ENCODE measurements at regions not wholly inside any gene's neighbourhood (a gene's known extent, or its start where the extent isn't known, plus 50 kb on each side); places are given as distances from the start of the nearest gene placed in this dataset.

- TF ChIP-seq KIAA2018 (CRISPR knock-in tag; IDR thresholded peaks at IDR 0.05; ENCODE audit: borderline replicate concordance): no peak
Measured at GRCh38 chr1:118304722-118305359, 119.8 kb upstream of the SPAG17 start (continued).

DNA sequence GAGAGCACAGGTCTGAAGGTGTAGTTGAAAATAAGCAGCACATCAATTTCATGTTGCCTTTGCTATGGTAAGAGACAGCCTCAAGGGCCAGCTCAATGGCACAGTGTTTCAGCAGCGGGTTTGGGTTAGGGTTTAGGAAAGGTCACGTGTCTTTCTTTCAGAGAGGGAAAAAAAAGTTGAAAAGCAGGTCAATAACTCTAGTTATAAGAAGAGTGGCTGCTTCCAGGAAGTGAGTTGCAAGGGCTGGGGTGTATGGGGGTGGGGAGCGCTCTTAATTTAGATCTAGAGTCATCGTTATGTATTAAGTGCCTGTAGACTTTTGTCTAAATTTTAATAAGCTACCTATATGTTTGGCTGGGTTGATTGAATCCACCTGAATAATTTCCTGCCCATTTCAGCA, 118.5 kb upstream of the SPAG17 start:
- POLR2A ChIA-PET: no interaction called here
- H3K4me1 ChIP-seq (ENCODE audit: insufficient read depth, low read length): no peaks in the 10 kb centered on the region
- no peak for TF ChIP-seq MEIS2 (CRISPR knock-in tag; IDR thresholded peaks at IDR 0.05)
- no peak for TF ChIP-seq JUN (CRISPR knock-in tag; IDR thresholded peaks at IDR 0.05)
- no peak for TF ChIP-seq ZBTB7B (CRISPR knock-in tag; IDR thresholded peaks at IDR 0.05)
- TF ChIP-seq NFKB2 (CRISPR knock-in tag; IDR thresholded peaks at IDR 0.05; ENCODE audit: borderline replicate concordance): no peak
- TF ChIP-seq U2AF1 (optimal IDR thresholded peaks at IDR 0.05; ENCODE audit: low read depth, low read length): no peak
- DNase-seq (ENCODE audit: low spot score): no peak
- no peak overlapping the region for H3K4me3 ChIP-seq (replicated peaks in 1 of 3; ENCODE audit: insufficient read depth in 1 of 3, low read depth in 2 of 3, low read length in 3 of 3)
- no peak for FAIRE-seq
- ATAC-seq: no peak
- no peak overlapping the region for H3K4me2 ChIP-seq (ENCODE audit: low read depth, low read length)
- 20% methylated on average over 4 of the region's 4 CpGs for WGBS (ENCODE audit: low lambda C conversion rate)
- H3K9me3 ChIP-seq (ENCODE audit: low read length): no peaks in the 10 kb centered on the region
- H3K36me3 ChIP-seq (replicated peaks in 1 of 2; ENCODE audit: control insufficient read depth in 1 of 2, insufficient read depth in 2 of 2, low read length in 2 of 2): no peaks in the 10 kb centered on the region
- no peaks in the 10 kb centered on the region for H3K27me3 ChIP-seq (ENCODE audit: control insufficient read depth in 1 of 2, insufficient read depth in 2 of 2, low read length in 2 of 2)
- intact Hi-C loops (cut with micrococcal nuclease; ENCODE audit: unreplicated experiment) (no loop called here), in situ Hi-C loops (cut with HindIII; ENCODE audit: extremely low pct_ligation_motif_present, low pct_unique_long_range_greater_than_20kb) (no loop called here)
- no peak overlapping the region for H2AFZ ChIP-seq (ENCODE audit: low read length)
- BruUV-seq (replicated peaks): no TSS peak
- H4K20me1 ChIP-seq (ENCODE audit: insufficient read depth, low read length): no peaks in the 10 kb centered on the region
- no peak overlapping the region for H3K27ac ChIP-seq (ENCODE audit: extremely low read length, insufficient read depth, low read length)
- CTCF ChIA-PET (ENCODE audit: low intra/inter-chr PET ratio, low total read pairs): no interaction called here
- no peaks in the 10 kb centered on the region for H3K79me2 ChIP-seq (ENCODE audit: insufficient read depth, low read length)
- H3K9ac ChIP-seq (ENCODE audit: insufficient read depth, low read depth, low read length): no peak overlapping the region
